Panc1 (cell line): ENCODE measurements at regions not wholly inside any gene's neighbourhood (a gene's known extent, or its start where the extent isn't known, plus 50 kb on each side); places are given as distances from the start of the nearest gene placed in this dataset.

ENCODE experiments used
- ATAC-seq: fragments of 200-7000 bp; cut with Tn5 transposase; 2 replicates; pipeline ENCODE4 v1.9.1; 2020; ENCODE audit warnings: mild to moderate bottlenecking, moderate library complexity
- BruUV-seq: library from RNA; stranded (reverse); fragments of 400-500 nt; replicated peaks from 2 replicates; lab custom pipeline; 2021; lab: Mats Ljungman, UMichigan
- CTCF ChIA-PET: fragments of 300-600 bp; sonication (Branson Sonifier 250); formaldehyde crosslinking; loops from one replicate; lab custom pipeline; 2022; ENCODE audit warnings: antibody characterized with exemption; lab: Charles Lee
- POLR2A ChIA-PET: fragments of 300-600 bp; sonication (Branson Sonifier 250); formaldehyde crosslinking; loops from one replicate; lab custom pipeline; 2022; ENCODE audit warnings: antibody characterized with exemption; lab: Charles Lee
- DNase-seq: peaks from one replicate; pipeline ENCODE4 v3.0.0-alpha.2; 2010; ENCODE audit warnings: low read depth, low spot score
- H3K27ac ChIP-seq: 2 replicates; pipeline ENCODE4 v1.5.1; 2011; ENCODE audit warnings: mild to moderate bottlenecking, low read length, inconsistent platforms
- H3K27me3 ChIP-seq: fragments of 200-500 bp; sonication (Bioruptor generic); 2 replicates; pipeline ENCODE4 v1.6.0; 2014; ENCODE audit warnings: low read length, inconsistent platforms; ENCODE audit not compliant: control insufficient read depth, insufficient read depth
- H3K36me3 ChIP-seq: fragments of 200-500 bp; sonication (Bioruptor generic); 2 replicates; pipeline ENCODE4 v1.5.1; 2014; ENCODE audit warnings: inconsistent platforms, mild to moderate bottlenecking, low read length, moderate library complexity; ENCODE audit not compliant: control insufficient read depth, insufficient read depth
- H3K4me1 ChIP-seq: 2 replicates; pipeline ENCODE4 v1.5.1; 2011; ENCODE audit warnings: inconsistent platforms, mild to moderate bottlenecking, low read length, moderate library complexity; ENCODE audit not compliant: control insufficient read depth, insufficient read depth
- H3K4me3 ChIP-seq, 2 experiments: 2 replicates each; pipeline ENCODE4 v1.5.1; 2011 to 2012; ENCODE audit warnings: low read depth in 2 of 2, low read length in 2 of 2, mild to moderate bottlenecking in 2 of 2, inconsistent platforms in 1 of 2, moderate library complexity in 1 of 2
- H3K9me3 ChIP-seq: fragments of 200-500 bp; sonication (Bioruptor generic); 2 replicates; pipeline ENCODE4 v1.5.1; 2014; ENCODE audit warnings: low read depth, mild to moderate bottlenecking, inconsistent platforms, low read length, moderate library complexity; ENCODE audit not compliant: control insufficient read depth, insufficient read depth
- CTCF ChIP-seq: fragments of 450-650 bp; IDR thresholded peaks from 2 replicates; pipeline ENCODE4 v1.5.1; 2017; ENCODE audit warnings: mild to moderate bottlenecking
- POLR2AphosphoS5 ChIP-seq: IDR thresholded peaks from 2 replicates; pipeline ENCODE4 v1.6.1; 2012; ENCODE audit warnings: mild to moderate bottlenecking, low read depth, low read length, moderate library complexity
- REST ChIP-seq, 2 experiments: IDR thresholded peaks; 2 replicates each; pipeline ENCODE4 v1.6.1; 2011 to 2012; ENCODE audit warnings: low read depth in 2 of 2, control low read depth in 1 of 2, low read length in 1 of 2, mild to moderate bottlenecking in 1 of 2, moderate library complexity in 1 of 2; ENCODE audit not compliant: insufficient read depth in 1 of 2
- SIN3A ChIP-seq: IDR thresholded peaks from 2 replicates; pipeline ENCODE4 v1.6.1; 2012; ENCODE audit warnings: low read depth, mild to moderate bottlenecking, low read length, moderate library complexity, borderline replicate concordance; ENCODE audit not compliant: insufficient read depth
- TCF7L2 ChIP-seq: IDR thresholded peaks from 2 replicates; pipeline ENCODE4 v1.6.1; 2011; ENCODE audit warnings: mild to moderate bottlenecking, low read depth, low read length, inconsistent platforms
- in situ Hi-C: cut with HindIII; loops from 2 replicates; pipeline ENCODE4 v1.10.0; 2016; ENCODE audit warnings: low sequenced_read_pairs, low pct_unique_long_range_greater_than_20kb
- intact Hi-C: fragments of 100-400 bp; cut with micrococcal nuclease; formaldehyde crosslinking; loops from one replicate; pipeline ENCODE4 v1.10.0; 2022; ENCODE audit not compliant: unreplicated experiment

- TF ChIP-seq TCF7L2 (no peak), REST (IDR thresholded peaks at IDR 0.05; ENCODE audit: insufficient read depth in 1 of 2, low read depth in 2 of 2, low read length in 1 of 2) (no peak), POLR2AphosphoS5 (no peak), SIN3A (no peak), CTCF (no peak)
- Histone ChIP-seq H3K4me1 (no peaks in the 10 kb centered on the region), H3K27ac (no peak overlapping the region), H3K27me3 (no peaks in the 10 kb centered on the region), H3K9me3 (no peaks in the 10 kb centered on the region), H3K4me3 (no peak overlapping the region), H3K36me3 (no peaks in the 10 kb centered on the region)
- POLR2A ChIA-PET: no interaction called here
- DNase-seq (no peak), ATAC-seq (no peak)
- BruUV-seq: no TSS peak
- CTCF ChIA-PET: no interaction called here
- intact Hi-C loops: no loop called here
- in situ Hi-C loops: no loop called here
Measured at GRCh38 chr20:57970116-57970515, 258.3 kb downstream of the ANKRD60 start.

GRCh38 chr20:57968120-57968519, 258.3 kb upstream of the PMEPA1 start:
- H3K36me3 ChIP-seq: no peaks in the 10 kb centered on the region
- TF ChIP-seq SIN3A (no peak), REST (IDR thresholded peaks at IDR 0.05; ENCODE audit: insufficient read depth in 1 of 2, low read depth in 2 of 2, low read length in 1 of 2) (no peak), CTCF (no peak), TCF7L2 (no peak), POLR2AphosphoS5 (no peak)
- H3K27ac ChIP-seq: no peak overlapping the region
- H3K27me3 ChIP-seq: no peaks in the 10 kb centered on the region
- in situ Hi-C loops (no loop called here), intact Hi-C loops (no loop called here)
- ATAC-seq: no peak
- no peaks in the 10 kb centered on the region for H3K4me1 ChIP-seq
- ChIA-PET CTCF (no interaction called here), POLR2A (no interaction called here)
- DNase-seq: no peak
- no peak overlapping the region for H3K4me3 ChIP-seq
- no TSS peak for BruUV-seq
- no peaks in the 10 kb centered on the region for H3K9me3 ChIP-seq
